GM12873 (cell line): ENCODE measurements at regions not wholly inside any gene's neighbourhood (a gene's known extent, or its start where the extent isn't known, plus 50 kb on each side); places are given as distances from the start of the nearest gene placed in this dataset.

ENCODE experiments used
- CTCF ChIP-seq: IDR thresholded peaks from 2 replicates; pipeline ENCODE4 v1.5.1; 2012; ENCODE audit warnings: low read depth, mild to moderate bottlenecking, moderate library complexity, low read length, control low read depth; ENCODE audit not compliant: insufficient read depth; ENCODE audit errors: missing control alignments

GRCh38 chr9:589723-590122, 251.8 kb upstream of the DMRT1 start:
- no peak for TF ChIP-seq CTCF

- no peak for TF ChIP-seq CTCF
Observed at GRCh38 chr9:591292-591691, 250.2 kb upstream of the DMRT1 start.

- TF ChIP-seq CTCF: no peak
Observed at GRCh38 chr9:592225-592624, 249.3 kb upstream of the DMRT1 start.

- no peak for TF ChIP-seq CTCF
Observed at GRCh38 chr9:592733-593132, 248.8 kb upstream of the DMRT1 start.

- TF ChIP-seq CTCF: no peak
Observed at GRCh38 chr9:593809-594208, 247.7 kb upstream of the DMRT1 start.

GRCh38 chr9:596703-597102, 244.8 kb upstream of the DMRT1 start:
- TF ChIP-seq CTCF: no peak

- TF ChIP-seq CTCF: no peak
Observed at GRCh38 chr9:600006-600405, 241.5 kb upstream of the DMRT1 start.
